ENCODE measurements at regions not wholly inside any gene's neighbourhood (a gene's known extent, or its start where the extent isn't known, plus 50 kb on each side); places are given as distances from the start of the nearest gene placed in this dataset. TPM values are rescaled to one million over a fixed set of nuclear protein-coding genes. Genes with fewer than 3 reads are reported as not detected.
A peak's percentile ranks its signal among the peaks of the same experiment; 100 is the strongest.

DNA sequence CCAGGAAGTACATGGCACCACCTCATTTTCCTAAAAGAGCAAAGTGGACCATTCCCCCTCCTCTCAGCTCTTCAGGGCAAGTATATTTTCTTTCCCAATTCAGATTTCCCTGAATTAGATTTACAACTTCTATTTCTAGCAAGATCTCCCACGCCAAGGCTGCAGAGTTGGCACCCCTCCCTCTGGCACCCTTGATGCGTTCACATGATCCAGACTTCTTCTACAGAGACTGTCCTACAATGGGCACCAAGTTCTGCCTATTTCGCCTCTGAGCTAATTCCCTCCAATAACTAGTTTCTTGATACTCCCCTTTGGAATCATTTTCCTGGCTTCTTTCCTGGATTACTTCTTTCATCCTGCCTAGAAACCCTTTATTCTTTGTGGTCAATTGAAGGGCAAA is 122.0 kb downstream of the CDC7 start:
- H3K4me3 ChIP-seq = no peak overlapping the region
- no peak for TF ChIP-seq POLR2A (IDR thresholded peaks at IDR 0.05)
- TF ChIP-seq, protein P1, sequence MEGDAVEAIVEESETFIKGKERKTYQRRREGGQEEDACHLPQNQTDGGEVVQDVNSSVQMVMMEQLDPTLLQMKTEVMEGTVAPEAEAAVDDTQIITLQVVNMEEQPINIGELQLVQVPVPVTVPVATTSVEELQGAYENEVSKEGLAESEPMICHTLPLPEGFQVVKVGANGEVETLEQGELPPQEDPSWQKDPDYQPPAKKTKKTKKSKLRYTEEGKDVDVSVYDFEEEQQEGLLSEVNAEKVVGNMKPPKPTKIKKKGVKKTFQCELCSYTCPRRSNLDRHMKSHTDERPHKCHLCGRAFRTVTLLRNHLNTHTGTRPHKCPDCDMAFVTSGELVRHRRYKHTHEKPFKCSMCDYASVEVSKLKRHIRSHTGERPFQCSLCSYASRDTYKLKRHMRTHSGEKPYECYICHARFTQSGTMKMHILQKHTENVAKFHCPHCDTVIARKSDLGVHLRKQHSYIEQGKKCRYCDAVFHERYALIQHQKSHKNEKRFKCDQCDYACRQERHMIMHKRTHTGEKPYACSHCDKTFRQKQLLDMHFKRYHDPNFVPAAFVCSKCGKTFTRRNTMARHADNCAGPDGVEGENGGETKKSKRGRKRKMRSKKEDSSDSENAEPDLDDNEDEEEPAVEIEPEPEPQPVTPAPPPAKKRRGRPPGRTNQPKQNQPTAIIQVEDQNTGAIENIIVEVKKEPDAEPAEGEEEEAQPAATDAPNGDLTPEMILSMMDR (IDR thresholded peaks at IDR 0.05) = no peak
- peaks cover 15% of the 10 kb centered on the region for H3K4me1 ChIP-seq
- no peaks in the 10 kb centered on the region for H3K9me3 ChIP-seq
- DNase-seq = peak; percentile 39 to 71 (median 57)
- H3K36me3 ChIP-seq (replicated peaks in 1 of 2; ENCODE audit: insufficient read depth in 1 of 2, low read depth in 2 of 2) = no peaks in the 10 kb centered on the region
- no peak overlapping the region for H3K27ac ChIP-seq
- no peak for ATAC-seq
- intact Hi-C loops (cut with DNase I) = no loop called here
- no peaks in the 10 kb centered on the region for H3K27me3 ChIP-seq
- 36 to 42% methylated on average over 3 of the region's 3 CpGs for WGBS, 2 donors

DNA sequence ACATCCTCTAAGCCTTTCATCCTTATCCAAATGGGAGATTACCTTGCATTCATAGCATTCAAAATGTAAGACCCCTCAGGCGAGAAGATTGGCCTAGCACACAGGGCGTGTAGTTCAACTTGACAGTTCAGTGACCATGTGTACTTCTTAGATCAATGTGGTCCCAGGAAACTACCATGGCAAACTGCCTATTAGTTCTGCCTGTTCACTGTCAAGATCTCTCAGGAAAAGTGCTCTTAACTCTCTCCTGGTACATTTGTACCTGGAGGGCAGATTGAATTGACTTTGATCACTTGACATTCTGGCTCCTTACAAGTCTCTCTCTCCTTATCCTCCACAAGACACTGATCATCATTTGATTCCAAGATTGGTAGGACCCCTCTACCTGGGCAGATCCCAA is 122.4 kb downstream of the CDC7 start:
- intact Hi-C loops (cut with DNase I) = no loop called here
- TF ChIP-seq, protein P1 (IDR thresholded peaks at IDR 0.05) = no peak
- no peak for TF ChIP-seq POLR2A (IDR thresholded peaks at IDR 0.05)
- H3K36me3 ChIP-seq (replicated peaks in 1 of 2; ENCODE audit: insufficient read depth in 1 of 2, low read depth in 2 of 2) = no peaks in the 10 kb centered on the region
- H3K27ac ChIP-seq = no peak overlapping the region
- ATAC-seq (no peak), DNase-seq (no peak)
- 71 to 86% methylated on average over 2 of the region's 2 CpGs for WGBS, 2 donors
- H3K4me3 ChIP-seq = no peak overlapping the region
- no peaks in the 10 kb centered on the region for H3K9me3 ChIP-seq
- H3K27me3 ChIP-seq = no peaks in the 10 kb centered on the region
- H3K4me1 ChIP-seq = peaks cover 11% of the 10 kb centered on the region

DNA sequence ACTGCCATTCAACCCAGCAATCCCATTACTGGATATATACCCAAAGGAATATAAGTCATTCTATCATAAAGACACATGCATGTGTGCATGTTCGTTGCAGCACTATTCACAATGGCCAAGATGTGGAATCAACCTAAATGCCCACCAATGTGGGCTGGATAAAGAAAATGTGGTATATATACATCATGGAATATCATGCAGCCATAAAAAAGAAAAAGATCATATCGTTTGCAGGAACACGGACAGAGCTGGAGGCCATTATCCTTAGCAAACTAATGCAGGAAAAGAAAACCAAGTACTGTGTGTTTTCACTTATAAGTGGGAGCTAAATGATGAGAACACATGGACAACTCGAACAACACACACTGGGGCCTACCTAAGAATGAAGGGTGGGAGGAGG is 123.7 kb downstream of the CDC7 start:
- Histone ChIP-seq H3K4me3 (no peak overlapping the region), H3K4me1 (peaks cover 9% of the 10 kb centered on the region), H3K27me3 (no peaks in the 10 kb centered on the region), H3K9me3 (no peaks in the 10 kb centered on the region), H3K36me3 (replicated peaks in 1 of 2; ENCODE audit: insufficient read depth in 1 of 2, low read depth in 2 of 2) (no peaks in the 10 kb centered on the region), H3K27ac (no peak overlapping the region)
- no peak for ATAC-seq
- DNase-seq = no peak
- TF ChIP-seq, protein P1 (IDR thresholded peaks at IDR 0.05) = no peak
- no peak for TF ChIP-seq POLR2A (IDR thresholded peaks at IDR 0.05)
- intact Hi-C loops (cut with DNase I) = no loop called here
- 93 to 98% methylated on average over 4 of the region's 4 CpGs for WGBS, 2 donors

Small RNAs in the stretch of these regions (small RNA-seq; reads per million reads assigned to genes)
- gene AL714022.1 = not detected

Measured in body of pancreas (tissue), 4 donors.